A673 (cell line): ENCODE measurements at regions not wholly inside any gene's neighbourhood (a gene's known extent, or its start where the extent isn't known, plus 50 kb on each side); places are given as distances from the start of the nearest gene placed in this dataset.

ENCODE experiments used
- CTCF ChIP-seq: fragments of 300-800, 200-600 bp; sonication (generic); conservative IDR thresholded peaks from 2 replicates; pipeline ENCODE4 v1.5.1; 2017; ENCODE audit warnings: low read depth, mild to moderate bottlenecking, antibody characterized with exemption, low read length, moderate library complexity, mixed read lengths
- EZH2 ChIP-seq: fragments of 200-600 bp; sonication (generic); IDR thresholded peaks from 2 replicates; pipeline ENCODE4 v1.6.1; 2017; ENCODE audit warnings: borderline replicate concordance, low read depth, mild to moderate bottlenecking, mixed read lengths, antibody characterized with exemption, low read length; ENCODE audit not compliant: poor library complexity, severe bottlenecking

- TF ChIP-seq CTCF (no peak), EZH2 (no peak)
These were observed 166.7 kb downstream of the FAT4 start for GRCh38 chr4:125481334-125482045.
